ENCODE measurements at regions not wholly inside any gene's neighbourhood (a gene's known extent, or its start where the extent isn't known, plus 50 kb on each side); places are given as distances from the start of the nearest gene placed in this dataset.

GRCh38 chr14:48075487-48075886, 400.1 kb upstream of the MDGA2 start:
- Histone ChIP-seq H3K9me3 (ENCODE audit: control insufficient read depth, insufficient read depth, low read depth, low read length) (no peaks in the 10 kb centered on the region), H3K4me3 (ENCODE audit: low read depth, low read length) (no peak overlapping the region), H3K36me3 (ENCODE audit: control insufficient read depth in 2 of 2, insufficient read depth in 1 of 2, low read length in 2 of 2) (no peaks in the 10 kb centered on the region), H3K27ac (ENCODE audit: extremely low read depth, low read depth, low read length) (no peak overlapping the region), H3K4me1 (ENCODE audit: control insufficient read depth, insufficient read depth, low read length) (no peaks in the 10 kb centered on the region)
- ChIA-PET POLR2A (no interaction called here), CTCF (no interaction called here)
- TF ChIP-seq ZBTB26 (tag by site-specific recombination; optimal IDR thresholded peaks at IDR 0.05), result no peak
- 0 out of 2 replicates have a peak, but pooled peaks have one; percentile 15 for TF ChIP-seq PRDM1 (tag by site-specific recombination; IDR thresholded peaks at IDR 0.05)
- peak; percentile 58 for TF ChIP-seq ZNF366 (tag by site-specific recombination; conservative IDR thresholded peaks at IDR 0.05)
- no peak for TF ChIP-seq TCF7L2 (IDR thresholded peaks at IDR 0.05; ENCODE audit: borderline replicate concordance, low read depth, low read length)
- no peak for TF ChIP-seq ZSCAN30 (tag by site-specific recombination; IDR thresholded peaks at IDR 0.05)

- Histone ChIP-seq H3K9me3 (ENCODE audit: control insufficient read depth, insufficient read depth, low read depth, low read length) (no peaks in the 10 kb centered on the region), H3K4me1 (ENCODE audit: control insufficient read depth, insufficient read depth, low read length) (no peaks in the 10 kb centered on the region), H3K36me3 (ENCODE audit: control insufficient read depth in 2 of 2, insufficient read depth in 1 of 2, low read length in 2 of 2) (no peaks in the 10 kb centered on the region), H3K27ac (ENCODE audit: extremely low read depth, low read depth, low read length) (no peak overlapping the region), H3K4me3 (ENCODE audit: low read depth, low read length) (no peak overlapping the region)
- ChIA-PET POLR2A (no interaction called here), CTCF (no interaction called here)
- TF ChIP-seq ZNF473 (tag by site-specific recombination; IDR thresholded peaks at IDR 0.05), result no peak
- TF ChIP-seq ZNF155 (tag by site-specific recombination; IDR thresholded peaks at IDR 0.05), result no peak
- no peak for TF ChIP-seq KLF16 (tag by site-specific recombination; IDR thresholded peaks at IDR 0.05)
- TF ChIP-seq SP3 (tag by site-specific recombination; IDR thresholded peaks at IDR 0.05), result no peak
- no peak for TF ChIP-seq ZNF561 (tag by site-specific recombination; IDR thresholded peaks at IDR 0.05; ENCODE audit: borderline replicate concordance)
- TF ChIP-seq ZNF274 (IDR thresholded peaks at IDR 0.05; ENCODE audit: low read length), result no peak
- no peak for TF ChIP-seq ZNF274 (tag by site-specific recombination; IDR thresholded peaks at IDR 0.05; ENCODE audit: borderline replicate concordance)
- no peak for TF ChIP-seq ZNF132 (tag by site-specific recombination; IDR thresholded peaks at IDR 0.05; ENCODE audit: borderline replicate concordance)
- TF ChIP-seq GLIS1 (tag by site-specific recombination; IDR thresholded peaks at IDR 0.05), result no peak
- TF ChIP-seq ZNF610 (tag by site-specific recombination; IDR thresholded peaks at IDR 0.05; ENCODE audit: borderline replicate concordance), result no peak
- no peak for TF ChIP-seq ZNF529 (tag by site-specific recombination; IDR thresholded peaks at IDR 0.05; ENCODE audit: insufficient replicate concordance)
- no peak for TF ChIP-seq ZNF214 (tag by site-specific recombination; IDR thresholded peaks at IDR 0.05; ENCODE audit: borderline replicate concordance)
- TF ChIP-seq ZNF324 (tag by site-specific recombination; IDR thresholded peaks at IDR 0.05), result no peak
- TF ChIP-seq ZNF544 (tag by site-specific recombination; IDR thresholded peaks at IDR 0.05), result no peak
- no peak for TF ChIP-seq ZNF354C (tag by site-specific recombination; IDR thresholded peaks at IDR 0.05; ENCODE audit: borderline replicate concordance, low read depth)
Observed at GRCh38 chr14:48052973-48053372, 377.6 kb upstream of the MDGA2 start.

GRCh38 chr14:48035836-48036235, 360.4 kb upstream of the MDGA2 start:
- Histone ChIP-seq H3K27ac (ENCODE audit: extremely low read depth, low read depth, low read length) (no peak overlapping the region), H3K9me3 (ENCODE audit: control insufficient read depth, insufficient read depth, low read depth, low read length) (no peaks in the 10 kb centered on the region), H3K4me3 (ENCODE audit: low read depth, low read length) (no peak overlapping the region), H3K36me3 (ENCODE audit: control insufficient read depth in 2 of 2, insufficient read depth in 1 of 2, low read length in 2 of 2) (no peaks in the 10 kb centered on the region), H3K4me1 (ENCODE audit: control insufficient read depth, insufficient read depth, low read length) (no peaks in the 10 kb centered on the region)
- POLR2A ChIA-PET, result no interaction called here
- TF ChIP-seq ZNF214 (tag by site-specific recombination; IDR thresholded peaks at IDR 0.05; ENCODE audit: borderline replicate concordance) (no peak), ZNF366 (tag by site-specific recombination; conservative IDR thresholded peaks at IDR 0.05) (no peak), ZNF221 (tag by site-specific recombination; IDR thresholded peaks at IDR 0.05; ENCODE audit: borderline replicate concordance) (no peak), ZNF24 (tag by site-specific recombination; IDR thresholded peaks at IDR 0.05) (no peak), BCL11A (tag by site-specific recombination; IDR thresholded peaks at IDR 0.05; ENCODE audit: low read depth) (no peak), ZSCAN5A (tag by site-specific recombination; IDR thresholded peaks at IDR 0.05) (no peak), ZNF362 (tag by site-specific recombination; IDR thresholded peaks at IDR 0.05) (no peak), ZNF433 (tag by site-specific recombination; IDR thresholded peaks at IDR 0.05; ENCODE audit: low read depth) (no peak), ZFP37 (tag by site-specific recombination; IDR thresholded peaks at IDR 0.05) (no peak), ZFP41 (tag by site-specific recombination; IDR thresholded peaks at IDR 0.05; ENCODE audit: borderline replicate concordance) (no peak), ZNF274 (IDR thresholded peaks at IDR 0.05; ENCODE audit: low read length) (no peak), ZNF274 (tag by site-specific recombination; IDR thresholded peaks at IDR 0.05; ENCODE audit: borderline replicate concordance) (no peak), ZNF561 (tag by site-specific recombination; IDR thresholded peaks at IDR 0.05; ENCODE audit: borderline replicate concordance) (no peak)
- CTCF ChIA-PET, result no interaction called here
